PC-3 (cell line): ENCODE measurements at regions not wholly inside any gene's neighbourhood (a gene's known extent, or its start where the extent isn't known, plus 50 kb on each side); places are given as distances from the start of the nearest gene placed in this dataset.

Experiments used
- ATAC-seq: fragments of 200-7000 bp; cut with Tn5 transposase; 2 replicates; pipeline ENCODE4 v1.9.1; 2020; ENCODE audit warnings: mild to moderate bottlenecking, moderate library complexity
- BruUV-seq: library from RNA; stranded (reverse); fragments of 400-500 nt; replicated peaks from 2 replicates; lab custom pipeline; 2021; lab: Mats Ljungman, UMichigan
- CTCF ChIA-PET: fragments of 300-600 bp; sonication (Branson Sonifier 250); formaldehyde crosslinking; loops from one replicate; lab custom pipeline; 2022; ENCODE audit warnings: antibody characterized with exemption; lab: Charles Lee
- POLR2A ChIA-PET: fragments of 300-600 bp; sonication (Branson Sonifier 250); formaldehyde crosslinking; loops from one replicate; lab custom pipeline; 2022; ENCODE audit warnings: antibody characterized with exemption; ENCODE audit not compliant: unreplicated experiment; lab: Charles Lee
- DNase-seq: peaks from one replicate; pipeline ENCODE4 v3.0.0-alpha.2; 2015
- H2AFZ ChIP-seq: fragments of 300-600 bp; sonication (generic); 2 replicates; pipeline ENCODE4 v1.6.0; 2016; ENCODE audit warnings: antibody characterized with exemption, low read length
- H3F3A ChIP-seq: fragments of 300-600 bp; sonication (generic); one replicate; pipeline ENCODE4 v1.6.0; 2017; ENCODE audit warnings: antibody characterized with exemption, low read length, control low read depth, mild to moderate bottlenecking; ENCODE audit not compliant: unreplicated experiment
- H3K27ac ChIP-seq: fragments of 300-600 bp; sonication (generic); 2 replicates; pipeline ENCODE4 v1.5.1; 2016; ENCODE audit warnings: mild to moderate bottlenecking, low read length
- H3K27me3 ChIP-seq: fragments of 300-600 bp; sonication (generic); 2 replicates; pipeline ENCODE4 v1.6.1; 2016; ENCODE audit warnings: low read length, mixed read lengths
- H3K36me3 ChIP-seq: fragments of 300-600 bp; sonication (generic); 2 replicates; pipeline ENCODE4 v1.6.1; 2016; ENCODE audit warnings: low read depth, mixed run types, low read length, mixed read lengths
- H3K4me1 ChIP-seq: fragments of 300-600 bp; sonication (generic); 2 replicates; pipeline ENCODE4 v1.5.1; 2016; ENCODE audit warnings: low read length; ENCODE audit not compliant: insufficient read depth
- H3K4me2 ChIP-seq: fragments of 300-600 bp; sonication (generic); 2 replicates; pipeline ENCODE4 v1.6.0; 2016; ENCODE audit warnings: low read length
- H3K4me3 ChIP-seq: fragments of 300-600 bp; sonication (generic); 2 replicates; pipeline ENCODE4 v1.5.1; 2016; ENCODE audit warnings: mild to moderate bottlenecking, low read length, mixed read lengths
- H3K79me2 ChIP-seq: fragments of 300-600 bp; sonication (generic); 2 replicates; pipeline ENCODE4 v1.6.1; 2017; ENCODE audit warnings: low read length, mixed read lengths
- H3K9ac ChIP-seq: fragments of 300-600 bp; sonication (generic); 2 replicates; pipeline ENCODE4 v1.6.0; 2016; ENCODE audit warnings: mild to moderate bottlenecking, low read length
- H3K9me2 ChIP-seq: fragments of 300-600 bp; sonication (generic); replicated peaks from 2 replicates; pipeline ENCODE4 v1.6.1; 2016; ENCODE audit warnings: mixed run types, low read length, mixed read lengths
- H3K9me3 ChIP-seq: fragments of 300-600 bp; sonication (generic); 2 replicates; pipeline ENCODE4 v1.6.1; 2016; ENCODE audit warnings: low read length, mixed read lengths
- H4K20me1 ChIP-seq: fragments of 300-600 bp; sonication (generic); 2 replicates; pipeline ENCODE4 v1.6.1; 2016; ENCODE audit warnings: low read length, mixed read lengths
- CTCF ChIP-seq: fragments of 300-600 bp; sonication (generic); conservative IDR thresholded peaks from 2 replicates; pipeline ENCODE4 v1.5.1; 2017; ENCODE audit warnings: antibody characterized with exemption, low read depth, mild to moderate bottlenecking, low read length
- EZH2 ChIP-seq: fragments of 300-600 bp; sonication (generic); IDR thresholded peaks from one replicate; pipeline ENCODE4 v1.6.1; 2017; ENCODE audit warnings: antibody characterized with exemption, mild to moderate bottlenecking, low read length; ENCODE audit not compliant: unreplicated experiment
- EZH2phosphoT487 ChIP-seq: fragments of 300-600 bp; sonication (generic); IDR thresholded peaks from 2 replicates; pipeline ENCODE4 v1.6.1; 2018; ENCODE audit warnings: mild to moderate bottlenecking, antibody characterized with exemption, low read length, borderline replicate concordance
- intact Hi-C: fragments of 100-400 bp; cut with micrococcal nuclease; formaldehyde crosslinking; loops from 2 replicates; pipeline ENCODE4 v1.9.0; 2023

GRCh38 chr7:145276118-145276517 lies 440.3 kb upstream of the TPK1 start:
- Histone ChIP-seq H3K9me3 (no peaks in the 10 kb centered on the region), H3K9me2 (no peaks in the 10 kb centered on the region), H3K79me2 (no peaks in the 10 kb centered on the region), H3K27me3 (no peaks in the 10 kb centered on the region), H3K36me3 (no peaks in the 10 kb centered on the region), H4K20me1 (no peaks in the 10 kb centered on the region), H3F3A (no peaks in the 10 kb centered on the region), H2AFZ (no peak overlapping the region), H3K4me2 (no peak overlapping the region), H3K9ac (no peak overlapping the region), H3K27ac (no peak overlapping the region), H3K4me3 (no peak overlapping the region), H3K4me1 (no peaks in the 10 kb centered on the region)
- TF ChIP-seq CTCF (no peak), EZH2phosphoT487 (no peak), EZH2 (no peak)
- BruUV-seq = no TSS peak
- ChIA-PET POLR2A (no interaction called here), CTCF (no interaction called here)
- DNase-seq (no peak), ATAC-seq (no peak)
- intact Hi-C loops = no loop called here

- Histone ChIP-seq H3K36me3 (no peaks in the 10 kb centered on the region), H3K4me3 (no peak overlapping the region), H3K27ac (no peak overlapping the region), H3K4me1 (no peaks in the 10 kb centered on the region), H3K9me2 (no peaks in the 10 kb centered on the region), H3F3A (no peaks in the 10 kb centered on the region), H3K4me2 (no peak overlapping the region), H3K9ac (no peak overlapping the region), H2AFZ (no peak overlapping the region), H3K27me3 (no peaks in the 10 kb centered on the region), H4K20me1 (no peaks in the 10 kb centered on the region), H3K9me3 (no peaks in the 10 kb centered on the region), H3K79me2 (no peaks in the 10 kb centered on the region)
- intact Hi-C loops = no loop called here
- CTCF ChIA-PET = interaction anchor here (0.7 kb wide), 1 partner anchor 57 kb away, joined by 5 read pairs; no protein-coding TSS in a partner anchor
- TF ChIP-seq EZH2 = no peak
- TF ChIP-seq EZH2phosphoT487 = no peak
- peak; percentile 13 for DNase-seq
- POLR2A ChIA-PET = no interaction called here
- ATAC-seq = no peak
- no TSS peak for BruUV-seq
Measured at GRCh38 chr7:145269418-145270161, 433.7 kb upstream of the TPK1 start.

GRCh38 chr7:145265180-145265579 lies 429.3 kb upstream of the TPK1 start:
- Histone ChIP-seq H4K20me1 (no peaks in the 10 kb centered on the region), H3K27me3 (no peaks in the 10 kb centered on the region), H3K9me3 (no peaks in the 10 kb centered on the region), H3K4me2 (no peak overlapping the region), H3F3A (no peaks in the 10 kb centered on the region), H3K36me3 (no peaks in the 10 kb centered on the region), H3K27ac (no peak overlapping the region), H3K4me1 (no peaks in the 10 kb centered on the region), H3K9ac (no peak overlapping the region), H2AFZ (no peak overlapping the region), H3K79me2 (no peaks in the 10 kb centered on the region), H3K9me2 (no peaks in the 10 kb centered on the region), H3K4me3 (no peak overlapping the region)
- intact Hi-C loops = no loop called here
- TF ChIP-seq CTCF = no peak
- TF ChIP-seq EZH2 = no peak
- TF ChIP-seq EZH2phosphoT487 = no peak
- peak; percentile 6 for DNase-seq
- ChIA-PET POLR2A (no interaction called here), CTCF (no interaction called here)
- no peak for ATAC-seq
- no TSS peak for BruUV-seq
